ENCODE measurements at regions not wholly inside any gene's neighbourhood (a gene's known extent, or its start where the extent isn't known, plus 50 kb on each side); places are given as distances from the start of the nearest gene placed in this dataset.

GRCh38 chr1:65067491-65068201 lies 80.4 kb upstream of the AK4 start:
- H3K9me3 ChIP-seq: no peaks in the 10 kb centered on the region
- no peaks in the 10 kb centered on the region for H3K27me3 ChIP-seq
- peak; percentile 92 for DNase-seq (ENCODE audit: extremely low spot score)
- H3K4me1 ChIP-seq: peaks cover 21 to 45% (median 41%) of the 10 kb centered on the region in 4 donors
- peak overlapping the region; percentile 83 to 95 (median 90) for H3K4me3 ChIP-seq
- intact Hi-C loops (cut with DNase I): loop anchor here (5.0 kb wide), 3 partner anchors 65 to 100 kb away; partner anchors contain the start of genes AK4 and JAK1
- peak; percentile 74 to 88 for TF ChIP-seq POLR2AphosphoS5 (IDR thresholded peaks at IDR 0.05)
- peak; percentile 64 for TF ChIP-seq POLR2A (IDR thresholded peaks at IDR 0.05; ENCODE audit: low read depth)
- TF ChIP-seq, protein P1, sequence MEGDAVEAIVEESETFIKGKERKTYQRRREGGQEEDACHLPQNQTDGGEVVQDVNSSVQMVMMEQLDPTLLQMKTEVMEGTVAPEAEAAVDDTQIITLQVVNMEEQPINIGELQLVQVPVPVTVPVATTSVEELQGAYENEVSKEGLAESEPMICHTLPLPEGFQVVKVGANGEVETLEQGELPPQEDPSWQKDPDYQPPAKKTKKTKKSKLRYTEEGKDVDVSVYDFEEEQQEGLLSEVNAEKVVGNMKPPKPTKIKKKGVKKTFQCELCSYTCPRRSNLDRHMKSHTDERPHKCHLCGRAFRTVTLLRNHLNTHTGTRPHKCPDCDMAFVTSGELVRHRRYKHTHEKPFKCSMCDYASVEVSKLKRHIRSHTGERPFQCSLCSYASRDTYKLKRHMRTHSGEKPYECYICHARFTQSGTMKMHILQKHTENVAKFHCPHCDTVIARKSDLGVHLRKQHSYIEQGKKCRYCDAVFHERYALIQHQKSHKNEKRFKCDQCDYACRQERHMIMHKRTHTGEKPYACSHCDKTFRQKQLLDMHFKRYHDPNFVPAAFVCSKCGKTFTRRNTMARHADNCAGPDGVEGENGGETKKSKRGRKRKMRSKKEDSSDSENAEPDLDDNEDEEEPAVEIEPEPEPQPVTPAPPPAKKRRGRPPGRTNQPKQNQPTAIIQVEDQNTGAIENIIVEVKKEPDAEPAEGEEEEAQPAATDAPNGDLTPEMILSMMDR (IDR thresholded peaks at IDR 0.05): no peak
- WGBS: 0% methylated on average over 32 of the region's 61 CpGs
- H3K27ac ChIP-seq (replicated peaks in 1 of 4): peak overlapping the region; percentile 98 to 100 (median 99)
- peaks cover 0 to 6% (median 0%) of the 10 kb centered on the region in 4 donors for H3K36me3 ChIP-seq

GRCh38 chr1:65068202-65069010 lies 79.6 kb upstream of the AK4 start:
- Histone ChIP-seq H3K4me3 (peak overlapping the region; percentile 83 to 95 (median 90)), H3K27me3 (no peaks in the 10 kb centered on the region), H3K9me3 (no peaks in the 10 kb centered on the region), H3K4me1 (peaks cover 13 to 38% (median 33%) of the 10 kb centered on the region in 4 donors), H3K27ac (replicated peaks in 1 of 4) (peak overlapping the region; percentile 98 to 100 (median 99)), H3K36me3 (no peaks in the 10 kb centered on the region)
- no peak for DNase-seq (ENCODE audit: extremely low spot score)
- 8% methylated on average over 20 of the region's 20 CpGs for WGBS
- TF ChIP-seq EP300 (IDR thresholded peaks at IDR 0.05) (no peak), POLR2A (IDR thresholded peaks at IDR 0.05; ENCODE audit: low read depth) (no peak), POLR2AphosphoS5 (IDR thresholded peaks at IDR 0.05) (no peak)
- TF ChIP-seq, protein P1 (IDR thresholded peaks at IDR 0.05): no peak
- intact Hi-C loops (cut with DNase I): loop anchor here (5.0 kb wide), 3 partner anchors 66 to 101 kb away; partner anchors contain the start of genes AK4 and JAK1

- DNase-seq (ENCODE audit: extremely low spot score): no peak
- peak overlapping the region; percentile 98 to 100 (median 99) for H3K27ac ChIP-seq (replicated peaks in 1 of 4)
- no peaks in the 10 kb centered on the region for H3K36me3 ChIP-seq
- peaks cover 11 to 31% (median 27%) of the 10 kb centered on the region in 4 donors for H3K4me1 ChIP-seq
- no peak for TF ChIP-seq POLR2AphosphoS5 (IDR thresholded peaks at IDR 0.05)
- no peak for TF ChIP-seq EP300 (IDR thresholded peaks at IDR 0.05)
- no peak for TF ChIP-seq POLR2A (IDR thresholded peaks at IDR 0.05; ENCODE audit: low read depth)
- TF ChIP-seq, protein P1 (IDR thresholded peaks at IDR 0.05): no peak
- peak overlapping the region; percentile 83 to 95 (median 90) for H3K4me3 ChIP-seq
- WGBS: 79% methylated on average over 6 of the region's 6 CpGs
- intact Hi-C loops (cut with DNase I): loop anchor here (5.0 kb wide), 3 partner anchors 67 to 102 kb away; partner anchors contain the start of genes AK4 and JAK1
- no peaks in the 10 kb centered on the region for H3K9me3 ChIP-seq
- H3K27me3 ChIP-seq: no peaks in the 10 kb centered on the region
These were observed 78.9 kb upstream of the AK4 start for GRCh38 chr1:65069011-65069565.

DNA sequence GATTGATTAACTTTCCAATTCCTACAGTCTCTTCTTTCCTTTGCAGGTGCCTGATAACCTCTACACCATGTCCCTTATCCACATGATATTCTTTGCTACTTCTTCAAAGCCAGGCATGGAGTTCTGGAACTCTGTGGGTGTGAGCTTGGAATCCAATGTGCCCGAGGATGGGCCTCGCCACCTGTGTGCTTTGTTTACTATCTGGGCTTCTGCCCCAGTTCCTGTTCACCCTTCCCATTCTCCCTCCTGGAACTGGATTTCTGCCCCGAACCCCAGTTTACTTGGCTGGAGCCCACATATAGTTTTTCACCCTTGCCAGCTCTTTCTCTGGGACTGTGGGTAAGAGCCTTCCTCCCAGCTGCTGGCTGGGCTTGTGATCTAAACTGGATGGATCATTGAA lies 75.2 kb upstream of the AK4 start:
- DNase-seq (ENCODE audit: extremely low spot score): no peak
- no peak for TF ChIP-seq POLR2A (IDR thresholded peaks at IDR 0.05; ENCODE audit: low read depth)
- no peak for TF ChIP-seq EP300 (IDR thresholded peaks at IDR 0.05)
- TF ChIP-seq, protein P1 (IDR thresholded peaks at IDR 0.05): no peak
- TF ChIP-seq POLR2AphosphoS5 (IDR thresholded peaks at IDR 0.05): no peak
- Histone ChIP-seq H3K9me3 (no peaks in the 10 kb centered on the region), H3K27me3 (no peaks in the 10 kb centered on the region), H3K36me3 (no peaks in the 10 kb centered on the region), H3K4me3 (no peak overlapping the region), H3K27ac (replicated peaks in 1 of 4) (no peak overlapping the region), H3K4me1 (peaks cover 7 to 11% (median 7%) of the 10 kb centered on the region in 4 donors)
- WGBS: 69% methylated on average over 3 of the region's 3 CpGs
- intact Hi-C loops (cut with DNase I): loop anchor here (10.0 kb wide), 1 partner anchor 208 kb away; no protein-coding TSS in a partner anchor
